SH-SY5Y (cell line): ENCODE measurements at regions not wholly inside any gene's neighbourhood (a gene's known extent, or its start where the extent isn't known, plus 50 kb on each side); places are given as distances from the start of the nearest gene placed in this dataset.

Experiments
- GATA2 ChIP-seq: IDR thresholded peaks from 2 replicates; pipeline ENCODE4 v1.6.1; 2011; ENCODE audit warnings: mild to moderate bottlenecking, low read depth, low read length
- GATA3 ChIP-seq: IDR thresholded peaks from 2 replicates; pipeline ENCODE4 v1.6.1; 2011; ENCODE audit warnings: low read depth, mild to moderate bottlenecking, low read length, moderate library complexity

GRCh38 chr4:18297684-18298083 lies 276.1 kb upstream of the LCORL start:
- TF ChIP-seq GATA2 (no peak), GATA3 (no peak)
